Left forelimb (tissue), 1 donor: ENCODE measurements at regions not wholly inside any gene's neighbourhood (a gene's known extent, or its start where the extent isn't known, plus 50 kb on each side); places are given as distances from the start of the nearest gene placed in this dataset.
"Not testable (repeated sequence)": the region's sequence is repeated elsewhere in the genome, so short reads cannot be mapped to it uniquely, and the experiment has no call there.

Source experiments
- DNase-seq: peaks from one replicate; pipeline ENCODE4 v3.0.0-alpha.2; 2018; ENCODE audit warnings: low spot score

DNA sequence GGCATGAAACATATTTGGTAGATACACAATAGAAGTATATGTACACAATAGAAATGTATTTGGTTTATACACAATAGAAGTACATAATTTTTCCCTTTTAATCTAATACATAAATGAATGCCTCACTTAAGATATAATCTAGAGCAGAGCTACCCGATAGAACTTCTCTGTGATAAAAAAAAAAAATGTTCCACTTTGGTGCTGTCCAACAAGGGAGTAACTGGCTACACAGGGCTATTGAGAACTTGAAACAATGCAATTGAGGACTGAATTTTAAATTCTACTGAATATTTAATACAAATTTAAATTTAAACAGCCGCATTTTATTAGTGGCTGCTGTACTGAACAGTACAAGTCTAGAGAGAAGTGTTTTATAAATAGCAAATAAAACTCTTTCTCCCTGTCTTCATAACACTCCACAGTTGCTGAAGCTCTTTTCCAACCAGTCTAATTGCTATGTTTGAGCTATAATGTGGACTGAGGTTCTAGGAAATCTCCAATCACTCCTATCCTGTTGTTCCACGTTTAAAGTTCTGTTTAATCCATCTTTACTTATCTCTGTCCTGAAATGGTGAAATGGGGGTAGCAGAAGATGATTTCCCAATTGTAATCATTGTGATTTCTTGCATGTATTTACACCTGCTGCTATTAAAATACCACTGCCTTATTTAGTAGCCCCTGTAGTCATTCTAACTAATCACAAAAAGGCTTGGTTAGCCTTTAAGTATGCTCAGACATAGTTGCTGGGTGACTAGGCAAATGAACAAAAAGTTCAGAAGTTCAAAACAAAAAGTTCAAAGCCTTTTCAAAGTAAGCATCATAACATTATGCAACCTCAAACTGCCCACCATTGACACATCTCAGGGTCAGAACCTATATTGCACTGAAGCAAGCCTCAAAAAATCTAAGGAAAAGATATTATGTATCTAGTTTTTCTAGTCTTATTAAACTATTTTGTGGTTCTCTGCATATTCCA, 192.3 kb upstream of the C1orf87 start:
- DNase-seq, result no peak

DNA sequence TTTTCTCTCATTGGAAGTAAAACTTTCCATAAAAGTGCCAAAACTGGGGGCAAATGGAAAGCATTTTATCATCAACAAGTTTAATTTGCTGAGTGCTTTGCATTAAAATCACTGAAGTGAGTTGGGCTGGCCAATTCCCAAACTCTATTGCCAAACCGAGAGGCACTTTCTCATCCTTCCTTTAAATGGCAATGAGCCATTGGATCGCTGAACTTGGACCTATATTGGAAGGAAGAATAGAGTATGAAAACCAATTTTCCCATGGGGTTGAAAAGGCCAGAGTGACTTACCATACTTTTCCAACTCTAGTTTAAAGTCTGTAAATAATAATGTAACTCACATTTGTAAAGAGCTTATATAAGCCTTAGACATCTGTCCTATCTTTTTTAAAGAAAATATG, 189.1 kb upstream of the C1orf87 start:
- no peak for DNase-seq

DNA sequence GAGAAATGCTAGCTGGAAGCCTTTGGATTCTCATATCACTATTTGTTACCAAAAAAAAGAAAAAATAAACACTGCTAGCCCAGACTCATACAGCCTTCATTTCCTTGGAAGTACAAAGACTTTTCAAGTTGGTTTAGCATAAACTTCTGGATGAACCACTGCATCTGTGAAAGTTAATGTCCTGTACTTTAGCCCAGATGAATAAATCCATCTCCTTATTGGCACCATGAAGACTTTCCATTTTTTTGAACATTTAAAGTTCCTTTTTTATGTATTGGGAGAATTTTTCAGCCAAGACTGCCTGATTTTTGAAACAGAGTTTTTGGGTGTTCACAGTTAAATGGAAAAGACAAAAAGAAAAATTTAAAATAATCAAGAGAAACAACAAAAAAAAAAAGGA, 184.0 kb upstream of the C1orf87 start:
- DNase-seq, result no peak

DNA sequence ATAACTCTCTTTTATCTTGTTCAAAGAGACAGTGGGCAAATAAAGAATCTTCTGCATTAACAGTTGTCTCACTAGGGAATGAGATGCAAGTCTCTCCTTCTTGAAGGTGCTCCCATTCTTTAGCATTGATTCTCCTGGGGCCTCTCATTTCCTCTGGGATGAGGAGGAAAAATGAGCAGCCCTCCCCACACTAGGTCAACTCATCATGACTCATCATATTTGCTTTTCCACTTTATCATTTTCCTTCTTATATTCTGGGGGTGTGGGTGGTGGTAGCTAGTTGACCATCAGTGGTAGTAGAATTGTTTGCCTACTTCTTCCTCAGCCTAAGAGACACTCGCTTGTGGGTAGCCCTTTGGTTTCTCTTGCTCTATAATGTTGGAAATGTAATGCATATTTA, 182.0 kb upstream of the C1orf87 start:
- no peak for DNase-seq

DNA sequence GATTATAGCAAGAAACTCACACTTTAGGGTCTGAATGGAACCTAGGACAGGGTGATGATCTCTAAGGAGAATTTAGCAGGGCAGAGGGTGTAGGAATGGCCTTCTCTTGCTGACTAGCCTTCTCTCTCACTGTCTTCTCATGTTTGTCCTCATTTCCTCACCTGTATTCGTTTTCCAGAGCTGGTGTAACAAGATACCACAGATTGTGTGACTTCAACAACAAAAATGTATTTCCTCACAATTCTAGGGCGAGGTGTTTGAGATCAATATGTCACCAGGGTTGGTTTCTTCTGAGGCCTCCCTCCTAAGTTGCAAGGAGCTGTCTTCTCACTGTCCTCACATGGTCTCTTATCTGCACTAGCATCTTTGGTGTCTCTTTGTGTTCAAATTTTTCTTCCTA, 177.9 kb upstream of the C1orf87 start:
- DNase-seq, result no peak

DNA sequence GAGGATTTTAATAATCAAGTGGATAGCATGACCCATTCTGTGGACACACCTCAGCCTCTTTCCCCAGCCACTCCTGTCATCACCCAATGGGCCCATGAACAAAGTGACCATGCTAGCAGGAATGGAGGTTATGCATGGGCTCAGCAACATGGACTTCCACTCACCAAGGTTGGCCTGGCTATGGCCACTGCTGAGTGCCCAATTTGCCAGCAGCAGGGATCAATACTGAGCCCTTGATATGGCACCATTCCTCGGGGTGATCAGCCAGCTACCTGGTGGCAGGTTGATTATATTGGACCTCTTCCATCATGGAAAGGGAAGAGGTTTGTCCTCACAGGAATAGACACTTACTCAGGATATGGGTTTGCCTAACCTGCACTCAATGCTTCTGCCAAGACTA, 173.9 kb upstream of the C1orf87 start:
- not testable (repeated sequence) for DNase-seq

DNA sequence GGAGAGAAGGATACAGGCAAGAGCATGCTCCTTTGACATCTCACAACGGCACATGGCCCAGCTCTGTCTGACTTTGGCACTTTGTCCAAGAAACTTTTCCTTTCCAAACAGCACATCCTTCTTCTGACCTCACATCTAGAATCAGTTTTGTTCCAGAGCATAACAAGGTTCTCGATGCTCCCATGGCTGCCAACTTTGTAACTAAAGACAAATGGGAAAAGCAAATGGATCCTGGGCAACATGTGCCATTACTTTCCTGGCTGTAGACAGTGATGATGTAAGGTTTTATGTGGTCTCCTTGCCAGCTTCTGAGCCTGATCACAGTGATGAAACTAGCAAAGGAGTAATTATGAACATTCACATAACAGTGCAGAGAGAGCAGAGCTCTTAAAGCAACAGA, 171.8 kb upstream of the C1orf87 start:
- no peak for DNase-seq

DNA sequence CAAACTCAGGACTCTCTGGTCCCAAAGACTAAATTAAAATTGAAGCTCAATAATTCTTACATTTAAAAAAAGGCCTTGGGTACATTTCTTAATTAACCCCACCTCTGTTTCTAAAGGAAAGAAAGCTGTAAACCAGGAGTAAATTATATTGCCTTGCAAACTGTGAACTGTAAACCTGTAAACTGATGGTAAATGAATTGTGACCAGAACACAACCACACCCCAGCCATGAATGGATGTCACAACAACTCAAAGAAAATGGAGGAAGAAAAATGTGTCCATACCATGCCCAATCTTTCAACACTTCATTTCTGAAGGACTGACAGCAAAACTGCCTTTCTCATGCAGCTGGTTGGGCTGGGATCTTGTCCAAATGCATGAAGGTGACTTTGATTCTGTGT, 171.3 kb upstream of the C1orf87 start:
- DNase-seq, result no peak

DNA sequence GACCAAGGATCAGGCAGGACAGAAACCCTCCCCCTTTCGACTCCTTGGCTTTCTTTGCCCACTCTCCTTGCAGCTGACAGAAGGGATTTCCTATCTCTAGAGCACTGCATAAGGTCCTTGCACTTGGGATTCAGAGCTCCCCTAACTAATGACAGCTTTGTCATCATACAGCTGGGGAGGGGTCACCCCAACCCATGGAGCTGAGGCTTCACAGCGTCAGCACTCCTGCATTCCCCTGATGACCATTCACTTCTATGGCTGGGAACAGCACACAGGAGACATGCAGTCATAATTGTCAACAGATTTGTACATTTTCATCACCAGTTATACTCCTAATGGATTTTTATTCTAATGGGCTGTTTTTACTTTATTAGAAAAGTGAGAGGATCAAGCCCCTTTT, 161.7 kb upstream of the C1orf87 start:
- DNase-seq, result no peak

DNA sequence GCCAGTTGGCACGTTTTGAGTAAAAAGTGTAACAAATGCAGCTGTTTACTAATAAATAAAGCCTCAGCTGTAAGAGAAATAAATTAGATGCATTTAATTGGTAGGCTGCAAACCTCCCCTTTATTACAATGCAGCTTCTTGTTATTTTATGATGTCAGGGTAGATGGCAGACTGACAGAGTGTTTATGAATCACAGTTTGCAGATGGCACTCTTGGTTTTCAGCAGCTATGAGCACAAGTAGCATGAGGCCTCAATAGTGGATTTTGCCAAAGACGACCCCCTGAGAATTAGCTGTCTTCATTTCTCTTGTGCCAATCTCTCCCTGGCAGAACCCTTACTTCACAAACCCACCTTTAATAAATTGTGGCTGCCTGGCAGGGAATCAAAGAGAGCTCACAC, 161.2 kb upstream of the C1orf87 start:
- no peak for DNase-seq

DNA sequence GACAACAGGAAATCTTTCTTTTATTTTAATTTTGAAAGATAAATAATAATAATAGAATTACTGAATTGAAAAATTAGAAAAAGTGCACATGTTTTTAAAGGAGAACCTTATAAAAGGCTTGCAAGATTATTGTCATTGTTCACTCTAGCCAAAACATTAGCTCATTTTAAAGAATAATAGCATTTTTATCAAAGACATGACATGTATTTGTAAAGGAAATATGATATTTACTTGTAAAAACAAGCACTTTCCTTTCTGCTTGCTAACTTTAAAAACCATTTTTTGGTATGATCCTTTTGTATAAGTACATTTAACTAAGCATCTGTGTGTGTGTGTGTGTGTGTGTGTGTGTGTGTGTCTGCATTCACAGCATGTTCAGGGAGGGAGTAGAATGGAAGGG, 156.3 kb upstream of the C1orf87 start:
- DNase-seq, result no peak

DNA sequence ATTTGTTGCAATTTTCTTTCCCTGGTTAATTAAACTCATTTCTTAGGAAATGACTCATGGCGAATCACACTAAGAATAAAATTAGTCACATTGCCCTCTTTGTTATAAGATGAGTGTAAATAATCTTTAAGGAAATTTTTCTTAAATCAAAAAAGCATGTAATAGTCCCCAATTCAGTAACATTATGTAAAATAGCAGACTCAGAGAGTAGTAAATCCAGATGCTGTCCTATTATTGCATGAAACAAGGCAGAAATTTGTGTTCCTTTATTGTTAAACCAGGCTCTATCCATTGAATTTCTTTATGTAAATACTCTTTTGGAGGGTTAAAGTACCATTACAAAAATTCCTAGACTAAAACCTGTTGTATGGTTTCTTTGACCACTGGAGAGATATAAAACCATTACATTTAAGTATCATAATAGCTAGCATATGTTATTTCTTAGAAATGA, 154.5 kb upstream of the C1orf87 start:
- DNase-seq, result no peak

DNA sequence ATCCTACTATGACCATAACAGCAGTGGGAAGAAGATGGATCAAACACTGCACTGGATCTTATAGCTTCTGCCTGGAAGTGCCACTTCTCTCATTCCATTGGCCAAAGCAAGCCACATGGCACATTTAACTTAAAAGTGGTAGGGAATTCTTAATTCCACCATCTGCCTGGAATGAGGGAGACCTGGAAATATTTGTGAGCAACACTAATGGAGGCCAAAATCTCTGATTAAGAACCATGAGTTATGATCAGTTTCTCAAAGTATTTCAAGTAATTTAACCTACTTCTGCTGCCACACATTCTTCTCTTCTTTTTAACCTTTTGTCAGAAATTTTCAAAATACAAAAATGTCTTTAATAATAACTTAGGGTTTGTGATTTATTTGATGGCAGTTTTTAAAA, 154.0 kb upstream of the C1orf87 start:
- DNase-seq, result no peak

DNA sequence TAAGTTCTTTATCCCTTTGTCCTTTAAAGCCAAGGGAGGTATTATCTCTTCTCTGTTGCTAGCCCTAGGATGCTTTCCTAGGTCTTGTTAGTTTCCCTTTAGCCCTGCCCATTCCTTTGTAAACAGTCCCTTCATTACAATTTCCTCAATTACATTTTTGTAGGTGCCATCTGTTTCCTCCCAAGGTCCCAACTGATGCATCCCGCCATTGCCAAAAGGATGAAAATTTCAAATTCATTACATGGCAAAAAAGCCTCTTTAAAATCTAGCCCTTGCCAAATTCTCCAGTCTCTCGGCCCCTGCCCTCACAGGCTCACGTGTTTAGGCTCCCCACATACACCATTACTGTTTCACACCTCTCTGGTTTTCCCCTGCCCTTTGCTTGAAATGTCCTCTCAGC, 151.9 kb upstream of the C1orf87 start:
- no peak for DNase-seq

DNA sequence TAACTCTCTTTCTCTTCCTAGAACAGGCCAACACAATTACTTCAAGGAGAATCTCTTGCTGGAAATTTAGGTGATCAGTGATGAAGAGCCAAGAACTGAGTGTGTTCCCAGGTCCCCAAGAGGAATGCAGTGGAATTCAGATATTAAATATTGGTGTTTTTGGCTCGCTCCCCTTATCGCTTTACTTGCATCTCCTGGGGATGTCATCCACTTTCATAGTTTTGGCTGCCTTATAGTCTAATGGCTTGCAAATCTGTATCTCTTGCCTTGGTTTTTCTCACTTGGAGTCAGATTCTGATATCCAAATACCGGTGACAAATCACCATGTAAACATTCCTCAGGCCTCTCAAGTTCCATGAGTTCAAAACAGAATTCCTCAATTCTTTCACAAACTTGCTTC, 151.0 kb upstream of the C1orf87 start:
- DNase-seq, result no peak

DNA sequence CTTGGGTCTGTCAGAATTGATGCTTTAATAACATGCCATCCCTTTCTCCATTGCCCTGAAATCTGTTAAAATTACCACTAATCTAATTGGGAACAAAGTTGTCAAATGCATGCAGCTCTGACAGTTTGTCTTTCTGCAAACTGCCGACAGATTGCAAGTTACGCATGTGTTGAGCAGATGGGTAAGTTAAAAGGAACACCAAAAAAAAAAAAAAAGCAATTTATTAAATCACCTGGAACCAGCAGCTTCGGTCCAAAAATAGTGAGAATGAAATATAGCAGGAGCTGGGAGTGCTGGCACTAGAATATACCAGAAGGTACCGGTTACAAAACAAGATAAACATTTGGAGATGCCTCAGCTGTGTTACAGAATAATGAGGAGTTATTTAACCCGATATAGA, 149.6 kb upstream of the C1orf87 start:
- DNase-seq, result no peak

DNA sequence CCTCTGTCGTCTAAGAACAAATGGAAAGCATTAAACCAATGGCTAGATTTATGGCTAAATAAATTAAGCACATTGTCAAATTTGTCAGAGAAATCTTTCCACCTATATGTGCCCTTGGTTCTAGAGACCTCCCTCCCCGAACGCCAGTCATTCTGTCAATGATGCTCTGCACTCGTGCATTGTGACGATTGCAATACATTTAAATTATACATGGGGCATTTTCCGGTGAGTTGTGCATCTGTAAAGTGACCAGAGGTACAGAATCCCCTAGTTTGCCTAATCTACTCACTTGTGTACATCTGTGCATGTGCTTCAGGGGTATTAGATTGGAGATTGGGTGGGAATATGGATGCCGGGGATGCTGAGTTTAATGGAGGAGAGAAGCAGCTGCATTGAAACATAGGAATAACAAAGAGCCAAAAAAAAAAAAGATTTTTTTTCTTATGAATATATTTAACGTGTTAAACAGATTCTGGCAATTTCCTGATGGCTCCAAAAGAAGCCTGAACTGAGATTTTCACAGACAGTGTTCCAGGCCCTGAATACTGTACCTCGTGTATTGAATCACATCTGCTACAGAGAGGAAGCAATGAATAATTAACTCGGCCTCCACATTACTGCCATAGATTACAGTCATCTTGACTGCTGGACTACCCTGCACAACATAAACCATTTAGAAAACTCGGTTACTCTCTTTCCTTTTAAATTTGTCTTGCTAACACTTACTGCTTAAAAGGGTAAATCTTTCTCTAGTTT, 149.0 kb upstream of the C1orf87 start:
- no peak for DNase-seq

DNA sequence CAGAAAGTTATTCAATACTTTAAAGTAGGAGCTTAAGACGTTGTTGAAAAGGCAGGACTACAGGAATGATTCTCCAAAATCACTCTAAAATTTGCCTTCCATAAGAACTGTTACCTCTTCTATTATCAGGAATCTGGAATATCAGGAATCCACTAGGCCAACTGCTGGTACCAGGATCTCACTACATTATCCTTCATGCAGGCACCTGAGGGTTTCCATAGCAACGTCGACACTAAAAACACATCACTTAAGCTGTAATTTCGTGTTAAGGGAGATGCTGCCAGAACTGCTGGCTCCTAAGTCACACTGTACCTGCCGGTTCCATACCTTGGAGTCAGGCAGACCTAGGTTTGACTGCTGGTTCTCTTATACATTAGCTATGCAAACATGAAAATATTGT, 139.7 kb upstream of the C1orf87 start:
- no peak for DNase-seq

DNA sequence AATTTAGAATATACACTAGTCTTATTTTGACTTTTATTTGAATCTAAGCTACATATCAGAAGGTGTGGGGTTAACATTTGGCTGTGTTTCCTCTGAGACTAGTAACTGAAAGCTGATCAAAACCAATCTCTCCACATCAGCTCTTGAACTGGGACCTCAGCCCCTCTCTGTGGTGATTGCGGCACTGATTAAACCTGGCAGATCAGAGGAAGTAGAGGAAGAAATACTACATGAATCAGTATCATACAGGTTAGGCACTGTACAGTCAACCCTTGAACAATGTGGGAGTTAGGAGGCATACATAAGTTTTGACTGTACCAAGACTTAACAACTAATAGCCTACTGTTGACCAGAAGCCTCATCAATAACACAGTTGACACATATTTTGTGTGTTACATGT, 122.5 kb upstream of the C1orf87 start:
- no peak for DNase-seq

DNA sequence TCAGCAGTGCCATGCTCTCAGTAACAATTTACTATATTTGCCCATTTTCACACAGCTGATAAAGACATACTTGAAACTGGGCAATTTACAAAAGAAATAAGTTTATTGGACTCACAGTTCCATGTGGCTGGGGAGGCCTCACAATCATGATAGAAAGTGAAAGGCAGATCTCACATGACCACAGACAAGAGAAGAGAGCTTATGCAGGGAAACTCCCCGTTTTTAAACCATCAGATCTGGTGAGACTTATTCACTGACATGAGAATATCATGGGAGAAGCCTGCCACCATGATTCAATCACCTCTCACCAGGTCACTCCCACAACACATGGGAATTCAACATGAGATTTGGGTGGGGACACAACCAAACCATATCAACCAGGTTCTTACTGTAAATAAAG, 112.1 kb upstream of the C1orf87 start:
- no peak for DNase-seq

DNA sequence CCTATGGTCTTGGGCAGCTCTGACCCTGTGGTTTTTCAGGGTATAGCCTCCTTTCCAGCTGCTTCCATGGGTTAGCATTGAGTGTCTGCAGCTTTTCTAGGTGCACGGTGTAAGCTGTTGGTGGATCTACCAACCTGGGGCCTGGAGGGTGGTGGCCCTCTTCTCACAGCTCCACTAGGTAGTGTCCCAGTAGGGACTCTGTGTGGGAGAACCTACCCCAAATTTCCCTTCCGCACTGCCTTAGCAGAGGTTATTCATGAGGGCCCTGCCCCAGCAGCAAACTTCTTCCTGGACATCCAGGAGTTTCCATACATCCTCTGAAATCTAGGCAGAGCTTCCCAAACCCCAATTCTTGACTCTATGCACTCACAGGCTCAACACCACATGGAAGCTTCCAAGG, 111.0 kb upstream of the C1orf87 start:
- no peak for DNase-seq

DNA sequence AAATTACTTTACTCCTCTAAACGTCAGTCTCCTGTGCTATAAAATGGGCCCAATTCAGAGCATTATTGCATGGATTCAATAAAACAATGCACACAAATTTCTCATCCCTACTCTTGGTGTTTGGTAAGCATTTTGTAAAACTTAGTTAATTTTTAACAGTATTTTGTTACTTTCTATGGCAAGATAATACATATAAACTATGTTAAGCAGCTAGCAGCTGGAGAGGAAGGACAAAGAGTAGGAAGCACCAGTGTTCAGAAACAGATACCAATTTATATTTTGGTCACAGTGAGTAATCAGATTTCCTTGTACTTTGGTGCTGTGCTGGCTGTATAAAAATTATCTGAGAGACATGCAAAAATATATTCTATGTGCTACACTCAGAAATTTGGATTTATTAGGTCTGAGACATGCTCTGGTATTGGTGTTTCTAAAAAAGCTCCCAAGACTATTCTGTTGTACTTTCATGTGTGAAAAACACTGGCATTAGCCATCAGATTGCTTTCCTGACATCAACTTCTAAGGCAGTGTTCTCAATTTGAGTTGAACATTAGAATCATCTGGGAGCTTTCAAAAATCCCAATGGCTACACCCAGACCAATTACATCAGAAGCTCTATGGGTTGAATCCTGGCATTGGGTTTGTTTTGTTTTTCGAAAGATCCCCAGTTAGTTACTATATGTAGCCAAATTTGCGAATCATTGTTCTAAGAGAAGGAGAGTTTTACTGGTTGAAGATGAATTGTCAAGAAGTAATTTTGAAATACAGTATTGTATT, 100.3 kb upstream of the C1orf87 start:
- no peak for DNase-seq

DNA sequence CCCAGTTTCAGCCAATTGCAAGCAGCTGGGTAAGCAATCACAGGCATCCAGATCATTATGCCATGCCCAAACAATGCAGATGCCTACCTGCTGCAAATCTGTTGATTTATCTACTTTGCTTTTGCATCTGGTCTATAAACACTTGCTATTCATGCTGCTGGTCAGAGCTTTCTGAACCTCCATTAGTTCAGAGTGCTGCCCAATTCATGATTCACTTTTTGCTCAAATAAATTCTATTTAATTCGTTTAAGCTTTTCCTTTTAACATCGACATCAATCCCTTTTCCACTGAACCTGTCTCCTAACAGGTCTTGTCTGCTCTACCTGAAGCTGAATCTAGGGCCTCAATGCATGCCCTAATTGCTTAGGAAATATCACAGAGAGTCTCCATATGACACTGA, 99.4 kb upstream of the C1orf87 start:
- DNase-seq, result no peak
